Neural crest cell (in vitro differentiated cells): ENCODE measurements at regions not wholly inside any gene's neighbourhood (a gene's known extent, or its start where the extent isn't known, plus 50 kb on each side); places are given as distances from the start of the nearest gene placed in this dataset.
A peak's percentile ranks its signal among the peaks of the same experiment; 100 is the strongest.

Experiments used
- DNase-seq: peaks from one replicate; pipeline ENCODE4 v3.0.0; 2021; ENCODE audit warnings: low read depth, mixed read lengths, low spot score
- H3K27ac Mint-ChIP-seq: one replicate; pipeline ENCODE4 v1.8.0; 2021; ENCODE audit warnings: mild to moderate bottlenecking, mixed read lengths; ENCODE audit not compliant: unreplicated experiment
- H3K27me3 Mint-ChIP-seq: 2 replicates; pipeline ENCODE4 v1.8.0; 2021; ENCODE audit warnings: low read depth, mild to moderate bottlenecking, mixed read lengths
- H3K36me3 Mint-ChIP-seq: 2 replicates; pipeline ENCODE4 v1.8.0; 2021; ENCODE audit warnings: low read depth, mild to moderate bottlenecking, mixed read lengths
- H3K4me1 Mint-ChIP-seq: 2 replicates; pipeline ENCODE4 v1.8.0; 2021; ENCODE audit warnings: mixed read lengths
- H3K4me3 Mint-ChIP-seq: one replicate; pipeline ENCODE4 v1.8.0; 2021; ENCODE audit warnings: mild to moderate bottlenecking, mixed read lengths
- H3K9me3 Mint-ChIP-seq: 2 replicates; pipeline ENCODE4 v1.8.0; 2021; ENCODE audit warnings: mixed read lengths
- CTCF ChIP-seq: fragments of 200-600 bp; sonication (generic); conservative IDR thresholded peaks from 2 replicates; pipeline ENCODE4 v1.5.0; 2021; ENCODE audit warnings: antibody characterized with exemption, mild to moderate bottlenecking

GRCh38 chrX:22648281-22648680 lies 351.5 kb upstream of the DDX53 start:
- H3K4me3 Mint-ChIP-seq, result no peak overlapping the region

GRCh38 chrX:22650691-22651090 lies 349.1 kb upstream of the DDX53 start:
- H3K36me3 Mint-ChIP-seq, result no peaks in the 10 kb centered on the region

More at GRCh38 chrX:22648281-22648680, 351.5 kb upstream of the DDX53 start:
- no peak for TF ChIP-seq CTCF
- Mint-ChIP-seq H3K27ac (no peak overlapping the region), H3K36me3 (no peaks in the 10 kb centered on the region), H3K4me1 (peaks cover 11% of the 10 kb centered on the region), H3K27me3 (no peaks in the 10 kb centered on the region), H3K9me3 (peaks cover 10% of the 10 kb centered on the region)
- no peak for DNase-seq

GRCh38 chrX:22652596-22652995 lies 347.2 kb upstream of the DDX53 start:
- Mint-ChIP-seq H3K9me3 (peaks cover 10% of the 10 kb centered on the region), H3K27me3 (no peaks in the 10 kb centered on the region), H3K27ac (peak overlapping the region; percentile 70), H3K4me1 (peaks cover 15% of the 10 kb centered on the region), H3K4me3 (no peak overlapping the region), H3K36me3 (no peaks in the 10 kb centered on the region)
- TF ChIP-seq CTCF, result no peak
- DNase-seq, result peak; percentile 2

More at GRCh38 chrX:22650691-22651090, 349.1 kb upstream of the DDX53 start:
- Mint-ChIP-seq H3K27ac (no peak overlapping the region), H3K27me3 (no peaks in the 10 kb centered on the region), H3K9me3 (peaks cover 10% of the 10 kb centered on the region), H3K4me3 (no peak overlapping the region), H3K4me1 (peaks cover 15% of the 10 kb centered on the region)
- DNase-seq, result no peak
- no peak for TF ChIP-seq CTCF

GRCh38 chrX:22660756-22661155 lies 339.0 kb upstream of the DDX53 start:
- peaks cover 8% of the 10 kb centered on the region for H3K9me3 Mint-ChIP-seq
- no peak overlapping the region for H3K4me3 Mint-ChIP-seq
- no peak for TF ChIP-seq CTCF
- DNase-seq, result no peak
- no peaks in the 10 kb centered on the region for H3K36me3 Mint-ChIP-seq
- no peak overlapping the region for H3K27ac Mint-ChIP-seq
- no peaks in the 10 kb centered on the region for H3K4me1 Mint-ChIP-seq
- no peaks in the 10 kb centered on the region for H3K27me3 Mint-ChIP-seq

- no peaks in the 10 kb centered on the region for H3K36me3 Mint-ChIP-seq
- no peak for DNase-seq
- peaks cover 5% of the 10 kb centered on the region for H3K9me3 Mint-ChIP-seq
- H3K27me3 Mint-ChIP-seq, result no peaks in the 10 kb centered on the region
- no peak for TF ChIP-seq CTCF
- no peak overlapping the region for H3K4me3 Mint-ChIP-seq
- H3K4me1 Mint-ChIP-seq, result no peaks in the 10 kb centered on the region
- no peak overlapping the region for H3K27ac Mint-ChIP-seq
These were observed 337.0 kb upstream of the DDX53 start for GRCh38 chrX:22662776-22663175.

GRCh38 chrX:22664826-22665225 lies 334.9 kb upstream of the DDX53 start:
- H3K4me3 Mint-ChIP-seq, result no peak overlapping the region
- no peaks in the 10 kb centered on the region for H3K36me3 Mint-ChIP-seq
- DNase-seq, result no peak
- no peaks in the 10 kb centered on the region for H3K4me1 Mint-ChIP-seq
- H3K27me3 Mint-ChIP-seq, result no peaks in the 10 kb centered on the region
- peaks cover 8% of the 10 kb centered on the region for H3K9me3 Mint-ChIP-seq
- TF ChIP-seq CTCF, result no peak
- H3K27ac Mint-ChIP-seq, result no peak overlapping the region
